ENCODE measurements at regions not wholly inside any gene's neighbourhood (a gene's known extent, or its start where the extent isn't known, plus 50 kb on each side); places are given as distances from the start of the nearest gene placed in this dataset.
"Not testable (repeated sequence)": the region's sequence is repeated elsewhere in the genome, so short reads cannot be mapped to it uniquely, and the experiment has no call there.

DNA sequence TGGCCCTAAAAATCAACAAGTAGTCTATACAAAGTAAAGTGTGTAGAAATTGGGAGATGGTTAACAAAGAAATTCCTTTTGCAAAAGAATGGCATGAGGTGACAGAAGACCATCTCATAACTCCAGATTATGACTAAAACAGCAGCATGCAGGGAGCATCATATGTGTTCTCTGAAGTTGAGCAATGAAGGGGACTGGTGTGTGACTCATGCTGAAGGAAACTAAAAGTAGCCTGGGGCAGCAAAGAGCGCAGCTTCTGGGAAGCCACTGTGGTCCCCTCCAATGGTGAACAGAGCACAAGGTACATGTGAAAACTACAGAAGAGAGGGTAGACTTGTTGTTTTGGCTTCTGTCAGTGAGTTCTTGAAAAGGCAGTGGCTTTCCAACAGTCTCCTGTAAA is 133.4 kb downstream of the MACC1 start:
- Histone ChIP-seq H3K4me3 (ENCODE audit: low read depth in 1 of 2, low read length in 2 of 2) (peak overlapping the region in 1 of 2 donors; percentile 17), H3K27me3 (ENCODE audit: control insufficient read depth in 1 of 2, insufficient read depth in 2 of 2, low read length in 2 of 2) (no peaks in the 10 kb centered on the region), H3K9me3 (ENCODE audit: low read length) (no peaks in the 10 kb centered on the region), H3K4me1 (ENCODE audit: insufficient read depth, low read length) (peaks cover 22% of the 10 kb centered on the region), H3K27ac (ENCODE audit: low read depth, low read length) (no peak overlapping the region), H3K36me3 (ENCODE audit: insufficient read depth, low read length) (no peaks in the 10 kb centered on the region), H3K9ac (ENCODE audit: low read length) (no peak overlapping the region)

DNA sequence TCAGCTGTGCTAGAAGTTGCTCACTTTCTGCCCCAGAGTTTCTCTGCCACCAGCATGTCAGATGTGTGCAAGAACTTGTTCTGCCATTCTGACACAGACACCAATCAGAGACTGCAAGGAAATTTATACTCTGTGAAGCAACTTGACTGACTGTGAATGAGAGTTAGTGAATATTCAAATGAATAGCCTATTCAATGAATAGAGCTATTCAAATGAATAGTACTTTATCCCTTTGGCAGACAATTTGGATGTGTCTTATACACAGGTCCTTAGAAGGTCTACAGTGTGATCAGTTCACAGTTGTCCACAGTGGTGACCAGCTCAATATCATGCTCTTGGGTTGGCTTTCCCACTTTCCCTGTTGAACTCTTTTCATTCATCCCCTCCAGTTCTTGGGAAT is 138.1 kb downstream of the MACC1 start:
- Histone ChIP-seq H3K9ac (ENCODE audit: low read length) (no peak overlapping the region), H3K27ac (ENCODE audit: low read depth, low read length) (no peak overlapping the region), H3K36me3 (ENCODE audit: insufficient read depth, low read length) (no peaks in the 10 kb centered on the region), H3K4me3 (ENCODE audit: low read depth in 1 of 2, low read length in 2 of 2) (no peak overlapping the region), H3K9me3 (ENCODE audit: low read length) (no peaks in the 10 kb centered on the region), H3K27me3 (ENCODE audit: control insufficient read depth in 1 of 2, insufficient read depth in 2 of 2, low read length in 2 of 2) (no peaks in the 10 kb centered on the region), H3K4me1 (ENCODE audit: insufficient read depth, low read length) (peaks cover 32% of the 10 kb centered on the region)

DNA sequence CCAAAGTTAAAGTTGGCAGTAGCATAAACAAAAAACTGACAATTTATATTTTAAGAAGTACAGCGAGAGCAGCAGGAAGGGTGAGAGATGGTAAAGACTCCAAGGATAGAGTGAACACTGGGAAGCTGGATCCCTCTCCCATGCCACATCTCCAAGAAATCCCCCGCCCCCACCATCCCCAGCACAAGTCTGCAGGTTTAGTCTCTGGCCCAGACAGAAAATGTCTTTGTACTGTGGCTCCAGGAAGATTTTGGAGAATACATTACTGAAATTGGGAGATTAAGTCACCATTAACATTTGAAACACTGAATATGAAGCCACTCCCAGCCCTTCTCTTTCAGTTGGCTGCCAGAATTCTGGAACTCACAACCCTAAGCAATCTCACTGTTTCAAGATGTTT is 140.3 kb downstream of the MACC1 start:
- Histone ChIP-seq H3K4me1 (ENCODE audit: insufficient read depth, low read length) (peaks cover 28% of the 10 kb centered on the region), H3K27ac (ENCODE audit: low read depth, low read length) (no peak overlapping the region), H3K9ac (ENCODE audit: low read length) (no peak overlapping the region), H3K4me3 (ENCODE audit: low read depth in 1 of 2, low read length in 2 of 2) (no peak overlapping the region), H3K9me3 (ENCODE audit: low read length) (no peaks in the 10 kb centered on the region), H3K27me3 (ENCODE audit: control insufficient read depth in 1 of 2, insufficient read depth in 2 of 2, low read length in 2 of 2) (no peaks in the 10 kb centered on the region), H3K36me3 (ENCODE audit: insufficient read depth, low read length) (no peaks in the 10 kb centered on the region)

DNA sequence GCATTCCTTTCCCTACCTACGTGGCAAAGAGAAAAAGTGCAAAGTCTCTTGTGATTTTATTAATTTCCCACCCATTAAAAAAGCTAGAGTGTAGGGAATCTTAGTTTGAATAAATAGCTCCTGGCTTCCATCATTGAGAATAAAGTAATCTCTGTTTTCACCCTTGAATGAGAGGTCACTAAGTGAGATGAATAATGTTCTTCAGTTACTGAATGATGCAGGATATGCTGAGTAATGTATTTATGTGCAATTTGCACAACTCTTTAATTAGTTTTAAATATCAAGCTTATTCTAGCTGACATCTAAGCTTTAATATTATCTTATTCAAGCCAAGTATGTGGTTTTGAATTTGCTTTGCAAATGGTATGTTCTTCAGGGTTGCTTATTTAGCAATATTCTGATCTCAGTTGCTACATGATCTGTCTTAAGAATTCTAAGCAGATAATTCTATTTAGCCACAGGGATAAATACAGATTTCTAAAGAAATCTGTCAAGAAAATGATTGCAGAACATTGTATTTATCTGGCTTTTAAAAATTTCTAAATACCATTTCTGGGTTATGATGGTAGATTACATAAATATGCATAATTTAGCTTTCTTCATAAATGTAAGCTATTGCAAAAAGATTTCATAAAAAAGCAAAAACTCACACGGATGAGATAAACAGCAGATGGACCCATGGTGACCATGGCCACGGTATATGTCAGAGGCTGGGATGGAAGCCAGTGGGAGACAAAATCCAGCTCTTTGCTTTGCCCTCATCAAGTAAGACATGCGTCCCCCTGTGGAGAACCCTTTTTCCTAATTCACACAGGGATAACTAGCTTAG is 141.0 kb downstream of the MACC1 start:
- Histone ChIP-seq H3K27ac (ENCODE audit: low read depth, low read length) (no peak overlapping the region), H3K9ac (ENCODE audit: low read length) (no peak overlapping the region), H3K9me3 (ENCODE audit: low read length) (no peaks in the 10 kb centered on the region), H3K27me3 (ENCODE audit: control insufficient read depth in 1 of 2, insufficient read depth in 2 of 2, low read length in 2 of 2) (no peaks in the 10 kb centered on the region), H3K4me3 (ENCODE audit: low read depth in 1 of 2, low read length in 2 of 2) (no peak overlapping the region), H3K36me3 (ENCODE audit: insufficient read depth, low read length) (no peaks in the 10 kb centered on the region), H3K4me1 (ENCODE audit: insufficient read depth, low read length) (peaks cover 28% of the 10 kb centered on the region)

DNA sequence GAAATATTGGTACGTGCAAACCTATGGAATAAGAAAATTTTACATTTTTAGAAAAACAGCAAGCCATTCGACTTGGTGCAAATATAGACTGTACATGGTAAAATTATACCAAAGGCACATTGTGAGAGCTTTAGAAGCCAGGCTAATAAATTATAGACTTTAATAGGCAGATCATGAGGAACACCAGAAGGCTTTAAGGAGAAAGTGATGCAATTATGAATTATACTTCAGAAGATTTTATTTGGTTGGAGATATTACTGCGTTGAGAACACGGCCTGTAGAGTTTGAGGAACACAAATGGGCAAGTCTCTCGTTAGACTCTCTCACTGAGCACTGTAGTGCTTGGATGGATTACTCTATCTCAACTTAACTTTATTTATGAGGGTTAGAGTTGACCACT is 141.7 kb downstream of the MACC1 start:
- H3K27ac ChIP-seq (ENCODE audit: low read depth, low read length) = no peak overlapping the region

DNA sequence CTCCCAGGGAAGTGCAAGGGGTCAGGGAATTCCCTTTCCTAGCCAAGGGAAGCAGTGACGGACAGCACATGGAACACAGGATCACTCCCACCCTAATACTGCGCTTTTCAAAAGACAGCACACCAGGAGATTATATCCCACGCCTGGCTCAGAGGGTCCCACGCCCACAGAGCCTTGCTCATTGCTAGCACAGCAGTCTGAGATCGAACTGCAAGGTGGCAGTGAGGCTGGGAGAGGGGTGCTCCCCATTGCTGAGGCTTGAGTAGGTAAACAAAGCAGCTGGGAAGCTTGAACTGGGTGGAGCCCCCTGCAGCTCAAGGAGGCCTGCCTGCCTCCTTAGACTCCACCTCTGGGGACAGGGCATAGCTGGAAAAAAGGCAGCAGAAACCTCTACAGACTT is 149.2 kb downstream of the MACC1 start:
- H3K4me3 ChIP-seq (ENCODE audit: low read depth in 1 of 2, low read length in 2 of 2); H3K9me3 ChIP-seq (ENCODE audit: low read length); H3K9ac ChIP-seq (ENCODE audit: low read length); H3K36me3 ChIP-seq (ENCODE audit: insufficient read depth, low read length); H3K27me3 ChIP-seq (ENCODE audit: control insufficient read depth in 1 of 2, insufficient read depth in 2 of 2, low read length in 2 of 2); H3K27ac ChIP-seq (ENCODE audit: low read depth, low read length): not testable (repeated sequence)
- peaks cover 12% of the 10 kb centered on the region for H3K4me1 ChIP-seq (ENCODE audit: insufficient read depth, low read length)

More for the DNA sequence above, 141.7 kb downstream of the MACC1 start:
- Histone ChIP-seq H3K4me1 (ENCODE audit: insufficient read depth, low read length) (peaks cover 28% of the 10 kb centered on the region), H3K9ac (ENCODE audit: low read length) (no peak overlapping the region), H3K4me3 (ENCODE audit: low read depth in 1 of 2, low read length in 2 of 2) (no peak overlapping the region), H3K9me3 (ENCODE audit: low read length) (no peaks in the 10 kb centered on the region), H3K27me3 (ENCODE audit: control insufficient read depth in 1 of 2, insufficient read depth in 2 of 2, low read length in 2 of 2) (no peaks in the 10 kb centered on the region), H3K36me3 (ENCODE audit: insufficient read depth, low read length) (no peaks in the 10 kb centered on the region)

DNA sequence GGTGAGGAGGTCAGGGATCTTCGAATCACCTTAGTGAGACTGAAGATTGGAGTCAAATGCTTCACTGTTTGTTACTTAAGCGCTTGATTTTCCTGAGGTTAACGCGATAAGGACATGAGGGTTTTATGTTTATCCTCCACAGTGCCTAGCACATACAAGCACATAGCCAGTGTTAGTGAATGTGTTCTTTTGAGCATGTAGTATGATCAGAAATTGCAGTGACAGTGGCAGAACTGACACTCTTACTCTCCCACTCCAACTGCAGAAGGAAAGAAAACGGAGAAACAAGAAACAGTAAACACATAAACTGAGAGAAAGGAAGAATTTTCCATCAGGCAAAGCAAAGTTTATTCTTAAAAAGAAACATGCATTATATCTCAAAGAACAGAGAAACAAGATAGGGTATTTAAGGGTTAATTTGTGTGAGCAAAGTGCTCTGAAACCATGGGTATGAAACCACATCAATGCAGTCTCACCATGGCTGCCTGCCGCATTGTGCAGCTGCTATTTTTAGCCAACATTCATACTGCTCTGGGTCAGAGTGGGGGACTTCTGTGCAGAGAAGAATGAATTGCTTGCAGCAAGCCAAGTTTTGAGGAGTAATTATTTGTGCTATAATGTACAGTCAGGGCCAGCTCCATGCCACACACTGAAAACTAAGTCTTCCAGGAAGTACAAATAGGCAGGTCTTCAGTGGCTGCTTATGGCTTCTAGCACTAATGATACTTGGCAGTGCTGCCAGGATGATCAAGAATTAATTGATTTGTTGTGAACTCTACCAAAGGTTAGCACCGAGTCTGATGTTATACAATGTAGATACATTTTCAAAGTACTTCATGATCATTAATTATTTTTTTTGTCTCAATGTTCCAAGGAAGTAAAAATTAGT is 152.0 kb downstream of the MACC1 start:
- Histone ChIP-seq H3K4me1 (ENCODE audit: insufficient read depth, low read length) (peaks cover 12% of the 10 kb centered on the region), H3K9me3 (ENCODE audit: low read length) (no peaks in the 10 kb centered on the region), H3K27me3 (ENCODE audit: control insufficient read depth in 1 of 2, insufficient read depth in 2 of 2, low read length in 2 of 2) (no peaks in the 10 kb centered on the region), H3K27ac (ENCODE audit: low read depth, low read length) (no peak overlapping the region), H3K36me3 (ENCODE audit: insufficient read depth, low read length) (no peaks in the 10 kb centered on the region), H3K9ac (ENCODE audit: low read length) (no peak overlapping the region), H3K4me3 (ENCODE audit: low read depth in 1 of 2, low read length in 2 of 2) (no peak overlapping the region)

DNA sequence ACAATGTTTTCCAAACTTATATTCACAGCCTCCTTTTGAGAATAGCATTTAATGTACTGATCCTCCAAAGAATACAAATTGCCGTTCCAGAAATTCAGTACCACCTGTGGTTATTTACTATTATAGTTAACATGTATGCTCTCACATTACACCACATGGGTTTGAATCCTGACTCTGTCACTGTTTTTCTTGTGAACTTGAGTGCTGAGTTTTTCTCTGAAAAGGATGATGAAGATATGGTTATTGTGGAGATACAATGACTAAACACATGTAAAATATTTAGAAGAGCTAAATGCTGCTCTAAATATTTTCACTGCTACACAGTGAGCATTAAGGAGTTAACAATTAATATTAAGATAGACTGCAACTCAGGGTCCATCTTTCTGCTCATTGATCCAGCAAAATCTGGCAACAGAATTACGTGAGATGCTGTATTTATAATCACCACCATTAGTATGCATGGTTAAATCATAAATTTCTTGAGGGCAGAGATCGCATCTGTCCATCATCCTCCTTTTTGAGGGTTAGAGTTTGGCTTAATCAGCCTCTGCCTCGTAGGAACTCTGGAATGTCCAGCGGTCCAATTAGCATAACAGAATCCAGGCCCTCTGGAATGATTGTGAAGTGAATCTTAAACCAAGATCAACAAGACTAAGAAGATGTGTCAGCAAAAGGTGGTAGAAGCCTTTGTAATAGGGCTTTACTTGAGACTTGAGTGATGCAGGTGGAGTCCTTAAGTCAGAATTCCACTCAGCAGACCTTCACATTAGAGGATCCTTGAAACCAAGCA is 152.8 kb downstream of the MACC1 start:
- Histone ChIP-seq H3K9me3 (ENCODE audit: low read length) (no peaks in the 10 kb centered on the region), H3K4me1 (ENCODE audit: insufficient read depth, low read length) (peaks cover 12% of the 10 kb centered on the region), H3K9ac (ENCODE audit: low read length) (no peak overlapping the region), H3K4me3 (ENCODE audit: low read depth in 1 of 2, low read length in 2 of 2) (no peak overlapping the region), H3K27me3 (ENCODE audit: control insufficient read depth in 1 of 2, insufficient read depth in 2 of 2, low read length in 2 of 2) (no peaks in the 10 kb centered on the region), H3K27ac (ENCODE audit: low read depth, low read length) (no peak overlapping the region), H3K36me3 (ENCODE audit: insufficient read depth, low read length) (no peaks in the 10 kb centered on the region)

DNA sequence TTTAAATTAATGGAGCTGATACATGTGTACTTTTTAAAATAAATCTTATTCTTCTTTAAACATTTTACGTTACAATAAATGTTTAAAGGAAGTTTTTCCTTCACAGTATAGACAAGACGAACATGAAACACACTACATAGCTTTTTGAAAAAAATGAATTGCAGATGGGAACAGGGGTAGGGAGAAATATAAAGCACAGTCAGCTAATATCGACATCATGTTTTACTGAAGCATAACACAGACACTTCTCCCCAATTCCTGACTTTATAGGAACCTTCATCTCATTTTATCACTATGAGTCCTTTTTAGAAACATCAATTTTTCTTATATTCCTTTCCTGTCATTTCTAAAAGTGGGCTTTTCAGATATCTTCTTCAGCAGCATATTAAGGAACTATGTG is 153.5 kb downstream of the MACC1 start:
- Histone ChIP-seq H3K4me3 (ENCODE audit: low read depth in 1 of 2, low read length in 2 of 2) (no peak overlapping the region), H3K36me3 (ENCODE audit: insufficient read depth, low read length) (no peaks in the 10 kb centered on the region)

DNA sequence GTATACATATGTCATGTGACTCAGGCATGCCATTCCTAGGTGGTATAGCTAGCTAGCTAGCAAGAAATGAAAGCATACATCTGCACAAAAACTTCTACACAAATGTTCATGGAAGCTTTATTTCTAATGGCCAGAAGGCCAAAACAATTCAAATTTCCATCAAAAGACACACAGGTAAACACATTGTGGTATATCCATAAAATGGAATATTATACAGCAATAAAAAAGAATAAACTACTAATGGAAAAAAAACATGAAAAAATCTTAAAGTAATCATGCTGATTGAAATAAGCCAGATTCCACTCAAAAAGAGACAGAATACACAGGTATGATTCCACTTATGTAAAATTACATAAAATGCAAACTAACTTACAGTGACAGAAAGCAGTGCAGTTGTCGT is 154.3 kb downstream of the MACC1 start:
- Histone ChIP-seq H3K9me3 (ENCODE audit: low read length) (no peaks in the 10 kb centered on the region), H3K27me3 (ENCODE audit: control insufficient read depth in 1 of 2, insufficient read depth in 2 of 2, low read length in 2 of 2) (no peaks in the 10 kb centered on the region), H3K27ac (ENCODE audit: low read depth, low read length) (no peak overlapping the region), H3K4me3 (ENCODE audit: low read depth in 1 of 2, low read length in 2 of 2) (no peak overlapping the region), H3K9ac (ENCODE audit: low read length) (no peak overlapping the region), H3K36me3 (ENCODE audit: insufficient read depth, low read length) (no peaks in the 10 kb centered on the region), H3K4me1 (ENCODE audit: insufficient read depth, low read length) (peaks cover 12% of the 10 kb centered on the region)

More for the DNA sequence above, 153.5 kb downstream of the MACC1 start:
- Histone ChIP-seq H3K9me3 (ENCODE audit: low read length) (no peaks in the 10 kb centered on the region), H3K4me1 (ENCODE audit: insufficient read depth, low read length) (peaks cover 12% of the 10 kb centered on the region), H3K27me3 (ENCODE audit: control insufficient read depth in 1 of 2, insufficient read depth in 2 of 2, low read length in 2 of 2) (no peaks in the 10 kb centered on the region), H3K27ac (ENCODE audit: low read depth, low read length) (no peak overlapping the region), H3K9ac (ENCODE audit: low read length) (no peak overlapping the region)

Data from muscle layer of colon (tissue), 2 donors.